ENCODE measurements at regions not wholly inside any gene's neighbourhood (a gene's known extent, or its start where the extent isn't known, plus 50 kb on each side); places are given as distances from the start of the nearest gene placed in this dataset.
"Not testable (repeated sequence)": the region's sequence is repeated elsewhere in the genome, so short reads cannot be mapped to it uniquely, and the experiment has no call there.

- DNase-seq (ENCODE audit: low read depth), result no peak
These were observed 390.3 kb downstream of the DLEU7 start for GRCh38 chr13:50453188-50453587.

GRCh38 chr13:50456111-50456510 lies 387.4 kb downstream of the DLEU7 start:
- no peak for DNase-seq (ENCODE audit: low read depth)

- DNase-seq (ENCODE audit: low read depth), result no peak
These were observed 385.8 kb downstream of the DLEU7 start for GRCh38 chr13:50457415-50458393.

GRCh38 chr13:50459046-50459445 lies 384.4 kb downstream of the DLEU7 start:
- DNase-seq (ENCODE audit: low read depth), result no peak

- DNase-seq (ENCODE audit: low read depth), result no peak
These were observed 383.8 kb downstream of the DLEU7 start for GRCh38 chr13:50459658-50460057.

GRCh38 chr13:50460358-50460757 lies 383.1 kb downstream of the DLEU7 start:
- no peak for DNase-seq (ENCODE audit: low read depth)

GRCh38 chr13:50461189-50461588 lies 382.3 kb downstream of the DLEU7 start:
- DNase-seq (ENCODE audit: low read depth), result no peak

- no peak for DNase-seq (ENCODE audit: low read depth)
These were observed 379.8 kb downstream of the DLEU7 start for GRCh38 chr13:50463719-50464118.

- no peak for DNase-seq (ENCODE audit: low read depth)
These were observed 378.9 kb downstream of the DLEU7 start for GRCh38 chr13:50464349-50465251.

- no peak for DNase-seq (ENCODE audit: low read depth)
These were observed 377.0 kb downstream of the DLEU7 start for GRCh38 chr13:50466456-50466855.

GRCh38 chr13:50467156-50468110 lies 376.1 kb downstream of the DLEU7 start:
- DNase-seq (ENCODE audit: low read depth), result no peak

- DNase-seq (ENCODE audit: low read depth), result no peak
These were observed 374.4 kb downstream of the DLEU7 start for GRCh38 chr13:50468849-50469669.

- not testable (repeated sequence) for DNase-seq (ENCODE audit: low read depth)
These were observed 370.4 kb downstream of the DLEU7 start for GRCh38 chr13:50473050-50473449.

GRCh38 chr13:50474088-50474662 lies 369.3 kb downstream of the DLEU7 start:
- no peak for DNase-seq (ENCODE audit: low read depth)

GRCh38 chr13:50476577-50477285 lies 366.8 kb downstream of the DLEU7 start:
- no peak for DNase-seq (ENCODE audit: low read depth)

- DNase-seq (ENCODE audit: low read depth), result no peak
These were observed 361.6 kb downstream of the DLEU7 start for GRCh38 chr13:50481936-50482335.

GRCh38 chr13:50483416-50483815 lies 360.1 kb downstream of the DLEU7 start:
- DNase-seq (ENCODE audit: low read depth), result no peak

GRCh38 chr13:50484472-50485113 lies 358.9 kb downstream of the DLEU7 start:
- DNase-seq (ENCODE audit: low read depth), result no peak

All from stimulated activated CD8-positive, alpha-beta memory T cell treated with anti-CD3 and anti-CD28 coated beads, Interleukin-12 subunit alpha, Interleukin-12 subunit beta, amount 100 ng/mL, for 4 hours (primary cell).